NCI-H2171 (cell line): ENCODE measurements at regions not wholly inside any gene's neighbourhood (a gene's known extent, or its start where the extent isn't known, plus 50 kb on each side); places are given as distances from the start of the nearest gene placed in this dataset.
A peak's percentile ranks its signal among the peaks of the same experiment; 100 is the strongest.
"Not testable (repeated sequence)": the region's sequence is repeated elsewhere in the genome, so short reads cannot be mapped to it uniquely, and the experiment has no call there.

Source experiments
- DNase-seq: peaks from one replicate; lab custom pipeline; 2025; lab: John Stamatoyannopoulos, UW

DNA sequence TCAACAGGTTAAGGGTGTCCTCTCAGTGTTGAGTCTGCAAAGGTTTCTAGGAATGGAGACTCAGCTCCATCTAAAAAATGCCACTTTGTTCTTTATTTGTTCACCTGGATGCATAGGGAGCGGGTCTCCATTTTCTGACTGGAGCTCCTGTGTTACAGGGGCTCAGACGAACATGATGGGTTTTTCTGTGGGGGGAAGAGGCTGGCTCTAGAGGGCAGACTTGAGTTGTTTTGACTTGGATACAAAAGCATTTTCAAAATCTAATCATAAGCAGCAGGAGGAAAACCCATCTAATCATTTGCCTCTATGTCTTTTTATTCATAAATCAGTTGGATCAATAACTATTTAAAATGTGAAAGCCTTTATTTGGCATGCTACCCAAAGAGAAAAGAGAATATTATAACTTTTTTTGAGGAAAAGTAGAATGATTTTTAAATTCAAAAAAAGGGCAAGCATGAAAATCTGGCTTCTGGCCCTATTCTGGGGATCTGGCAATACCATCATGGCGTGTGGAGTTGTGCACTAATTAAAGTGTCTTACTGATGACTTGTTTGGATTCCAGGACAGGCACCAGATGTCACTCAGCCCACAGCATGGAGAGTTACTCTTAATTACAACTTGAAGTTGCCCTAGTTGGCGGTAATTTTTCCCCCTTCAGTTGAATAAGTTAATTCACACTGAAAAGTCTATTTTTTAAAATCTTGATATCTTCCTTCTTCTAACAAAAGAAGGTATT lies 594.9 kb downstream of the REEP3 start:
- DNase-seq = no peak

GRCh38 chr10:64116707-64117106 lies 595.5 kb downstream of the REEP3 start:
- DNase-seq = no peak

DNA sequence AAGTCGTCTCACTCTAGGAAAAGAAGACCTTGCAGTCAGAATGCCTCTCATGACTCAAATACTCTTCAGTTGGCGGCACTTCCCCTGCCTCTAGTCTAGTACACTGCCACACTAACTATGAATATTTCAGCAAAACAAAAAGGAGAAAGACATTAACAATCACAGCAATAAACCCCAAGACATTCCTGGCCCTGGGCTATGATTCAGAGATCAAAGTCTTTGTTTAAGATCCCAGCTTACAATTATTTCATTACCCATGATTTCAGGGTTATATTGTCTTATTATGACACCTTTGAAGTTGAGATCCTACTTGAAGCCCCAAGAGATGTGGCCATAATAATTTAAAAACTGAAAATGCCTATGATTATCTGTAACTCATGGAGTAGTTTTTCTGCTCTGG lies 597.5 kb downstream of the REEP3 start:
- no peak for DNase-seq

DNA sequence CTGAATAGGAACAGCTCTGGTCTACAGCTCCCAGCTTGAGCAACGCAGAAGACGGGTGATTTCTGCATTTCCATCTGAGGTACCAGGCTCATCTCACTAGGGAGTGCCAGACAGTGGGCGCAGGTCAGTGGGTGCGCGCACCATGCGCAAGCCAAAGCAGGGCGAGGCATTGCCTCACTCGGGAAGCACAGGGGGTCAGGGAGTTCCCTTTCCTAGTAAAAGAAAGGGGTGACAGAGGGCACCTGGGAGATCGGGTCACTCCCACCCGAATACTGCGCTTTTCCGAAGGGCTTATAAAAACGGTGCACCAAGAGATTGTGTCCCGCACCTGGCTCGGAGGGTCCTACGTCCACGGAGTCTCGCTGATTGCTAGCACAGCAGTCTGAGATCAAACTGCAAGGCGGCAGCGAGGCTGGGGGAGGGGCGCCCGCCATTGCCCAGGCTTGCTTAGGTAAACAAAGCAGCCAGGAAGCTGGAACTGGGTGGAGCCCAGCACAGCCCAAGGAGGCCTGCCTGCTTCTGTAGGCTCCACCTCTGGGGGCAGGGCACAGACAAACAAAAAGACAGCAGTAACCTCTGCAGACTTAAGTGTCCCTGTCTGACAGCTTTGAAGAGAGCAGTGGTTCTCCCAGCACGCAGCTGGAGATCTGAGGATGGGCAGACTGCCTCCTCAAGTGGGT lies 599.2 kb downstream of the REEP3 start:
- peak; percentile 3 for DNase-seq

DNA sequence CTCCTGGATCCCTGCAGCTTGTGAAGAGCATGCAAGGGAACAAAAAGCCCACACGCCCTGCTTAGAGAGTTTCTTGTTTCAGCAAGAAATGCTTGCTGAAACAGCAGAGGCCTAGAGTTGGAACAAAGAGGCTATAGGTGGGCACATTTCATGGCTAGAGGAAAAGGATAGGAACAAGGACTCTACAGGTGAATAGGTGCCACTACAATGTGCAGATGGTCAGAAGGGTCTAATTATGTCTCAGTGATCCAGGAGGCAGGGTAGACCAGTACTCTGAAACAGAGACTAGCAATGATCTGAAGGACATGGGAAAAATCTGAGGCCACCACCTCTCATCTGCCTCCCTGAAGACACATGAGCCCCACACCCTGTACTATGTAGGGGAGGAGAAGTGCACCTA lies 609.0 kb downstream of the REEP3 start:
- DNase-seq = no peak

DNA sequence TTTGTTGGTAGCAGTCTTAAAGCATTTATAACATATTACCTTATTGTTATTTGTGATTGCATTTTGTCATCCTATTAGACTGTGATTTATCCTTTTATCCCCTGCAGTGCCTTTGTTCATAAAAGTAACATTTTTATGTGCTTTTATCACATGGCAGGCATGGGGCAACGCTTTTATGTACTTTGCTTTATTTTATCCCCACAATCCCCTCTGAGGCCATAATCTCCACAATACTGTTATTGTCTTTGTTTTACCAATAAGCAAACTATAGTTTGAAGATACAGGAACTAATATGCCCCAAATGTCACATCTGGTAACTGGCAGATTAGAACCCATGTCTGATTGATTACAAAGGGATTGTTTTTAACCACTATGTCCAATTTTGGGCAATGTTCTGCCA lies 613.5 kb downstream of the REEP3 start:
- no peak for DNase-seq

DNA sequence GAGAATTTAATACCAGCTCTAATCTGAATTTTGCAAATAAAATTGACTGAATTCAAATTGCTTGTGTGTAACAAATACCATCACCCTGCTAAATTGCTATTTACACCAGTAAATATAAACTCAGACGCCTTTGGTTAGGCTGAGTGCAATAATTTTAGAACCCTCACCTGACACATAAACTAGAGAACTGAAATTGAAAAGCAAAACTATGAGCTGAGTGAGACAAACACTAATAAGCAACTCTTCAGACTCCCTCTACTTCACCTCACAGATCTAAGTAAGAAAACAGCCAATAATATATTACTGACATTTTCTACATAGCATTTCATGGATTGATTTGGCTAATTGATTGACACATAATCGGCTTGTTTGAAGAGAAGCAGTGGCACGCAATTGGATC lies 621.2 kb downstream of the REEP3 start:
- DNase-seq = no peak

DNA sequence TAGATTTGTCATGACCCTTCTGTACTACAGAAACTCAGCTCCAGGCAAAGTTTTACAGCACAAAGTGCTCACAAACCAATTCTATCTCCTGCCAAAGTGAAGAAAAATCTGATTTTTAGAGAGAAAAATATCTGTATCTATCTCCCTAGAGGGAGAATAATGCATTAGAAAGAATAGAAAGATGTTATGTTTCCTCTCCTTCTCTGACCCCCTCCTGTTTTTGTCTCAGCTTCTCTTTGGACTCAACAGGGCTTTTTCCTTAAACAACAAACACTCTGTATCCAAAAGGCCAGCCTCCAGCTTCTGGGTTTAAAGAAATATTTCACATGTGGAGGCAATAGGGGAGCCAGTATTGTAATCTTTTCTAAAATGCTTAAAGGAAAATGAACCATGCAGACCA lies 627.4 kb downstream of the REEP3 start:
- no peak for DNase-seq

DNA sequence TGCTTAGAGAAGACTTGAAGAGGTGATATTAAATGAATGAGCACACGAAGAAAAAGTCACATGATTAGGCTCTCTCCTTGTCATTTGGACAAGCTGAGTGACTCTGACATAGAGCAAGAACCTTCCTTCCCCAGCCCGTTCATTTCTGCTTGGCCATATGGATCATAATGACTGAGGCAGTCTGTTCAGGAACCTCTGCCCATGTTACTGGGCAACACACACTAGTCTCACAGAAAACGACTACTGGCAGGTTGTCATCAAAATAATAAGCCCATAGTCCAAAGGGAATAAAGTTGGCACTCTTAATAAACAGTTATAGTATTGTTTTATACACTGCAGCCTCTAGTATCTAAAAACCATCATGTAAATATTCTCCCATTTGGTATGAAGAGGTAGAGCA lies 635.0 kb downstream of the REEP3 start:
- no peak for DNase-seq

- DNase-seq = no peak
Measured at GRCh38 chr10:64158551-64158950, 637.4 kb downstream of the REEP3 start.

DNA sequence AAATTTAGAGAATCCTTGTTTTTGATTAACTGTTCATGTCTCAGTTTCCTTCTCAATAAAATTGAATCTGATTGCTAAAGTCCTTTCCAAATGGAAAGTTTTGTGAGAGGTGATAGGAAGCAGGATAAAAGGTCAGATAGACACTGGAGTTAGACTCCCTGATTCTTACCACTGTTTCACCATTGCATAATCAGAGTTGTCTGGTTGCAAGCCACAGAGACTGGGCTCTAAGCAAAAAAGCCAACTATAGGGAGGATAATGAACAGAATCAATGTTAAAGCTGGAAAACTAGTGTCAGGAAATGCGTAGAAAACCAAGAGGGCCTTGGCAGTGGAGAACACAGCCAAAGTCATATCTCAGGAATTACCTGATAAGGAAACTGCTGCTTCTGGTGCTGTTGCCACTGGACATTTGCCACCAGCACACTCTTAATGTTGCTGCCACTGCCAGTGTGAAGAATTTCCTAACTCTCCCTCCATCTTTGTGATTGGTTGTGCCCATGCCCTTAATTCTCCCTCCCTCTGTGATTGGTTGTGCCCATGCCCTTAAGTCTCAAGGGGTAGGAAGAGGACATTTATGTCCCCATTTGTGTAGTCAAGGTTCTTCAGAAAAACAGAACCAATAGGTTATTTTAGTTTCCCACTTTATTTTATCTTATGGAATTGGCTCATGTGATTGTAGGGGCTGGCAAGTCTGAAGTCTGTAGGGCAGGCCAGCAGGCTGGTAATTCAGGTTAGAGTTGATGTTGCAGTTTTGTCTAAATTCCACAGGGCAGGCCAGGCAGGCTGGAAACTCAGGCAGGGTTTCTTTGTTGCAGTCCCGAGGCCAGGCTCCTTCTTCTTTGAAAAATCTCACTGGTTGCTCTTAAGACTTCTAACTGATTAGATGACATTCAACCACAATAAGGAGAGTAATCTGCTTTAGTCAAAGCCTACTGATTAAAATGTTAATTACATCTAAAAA lies 639.0 kb downstream of the REEP3 start:
- no peak for DNase-seq

- DNase-seq = no peak
Measured at GRCh38 chr10:64170791-64171190, 649.6 kb downstream of the REEP3 start.

- no peak for DNase-seq
Measured at GRCh38 chr10:64173826-64174225, 652.6 kb downstream of the REEP3 start.

DNA sequence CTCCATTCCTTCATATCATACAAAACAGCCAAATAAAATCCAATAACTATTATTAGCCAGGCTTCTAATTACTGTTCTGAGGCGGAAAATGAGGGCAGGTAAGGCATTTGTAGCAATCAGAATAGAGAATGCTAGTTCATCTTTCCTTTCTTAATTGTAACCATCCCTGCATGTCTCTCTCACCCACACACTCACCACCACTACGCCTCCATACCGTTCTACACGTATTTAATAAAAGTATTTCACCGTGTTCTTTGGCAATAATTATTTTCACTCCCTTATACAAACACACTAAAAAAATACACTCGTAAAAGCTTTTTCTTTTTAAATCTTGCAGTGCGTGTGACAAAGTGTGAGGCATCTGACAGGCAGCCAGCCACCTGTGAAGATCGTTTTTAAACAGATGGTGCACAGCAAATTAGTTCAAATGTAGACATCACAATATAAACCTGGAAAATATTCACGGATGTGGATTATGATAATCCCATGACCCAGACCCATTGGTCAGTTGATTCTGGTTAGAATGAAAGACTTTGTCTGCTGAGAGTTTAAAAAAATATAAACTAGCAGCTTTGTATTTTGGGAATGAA lies 653.6 kb downstream of the REEP3 start:
- DNase-seq = no peak

- DNase-seq = no peak
Measured at GRCh38 chr10:64175271-64175962, 654.2 kb downstream of the REEP3 start.

GRCh38 chr10:64182671-64183070 lies 661.5 kb downstream of the REEP3 start:
- no peak for DNase-seq

DNA sequence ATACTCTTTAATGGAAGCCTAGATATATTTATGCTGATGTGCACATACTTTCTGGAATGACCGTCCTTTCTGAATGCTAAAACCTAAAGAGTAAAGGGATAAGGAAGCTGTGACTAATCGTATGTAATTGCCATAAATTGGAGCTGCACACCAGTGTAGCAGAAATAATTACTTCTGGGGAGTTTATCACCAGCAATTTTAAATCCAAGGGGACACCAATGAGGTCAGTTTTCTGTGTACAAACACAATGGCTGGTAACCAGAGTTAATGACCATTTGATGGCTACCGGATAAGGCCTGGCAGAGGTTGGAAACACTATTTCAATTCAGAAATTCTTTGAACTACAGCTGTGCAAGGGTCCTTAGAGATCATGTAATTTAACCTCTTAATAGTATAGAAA lies 670.1 kb downstream of the REEP3 start:
- no peak for DNase-seq

- DNase-seq = no peak
Measured at GRCh38 chr10:64196638-64197315, 675.6 kb downstream of the REEP3 start.

DNA sequence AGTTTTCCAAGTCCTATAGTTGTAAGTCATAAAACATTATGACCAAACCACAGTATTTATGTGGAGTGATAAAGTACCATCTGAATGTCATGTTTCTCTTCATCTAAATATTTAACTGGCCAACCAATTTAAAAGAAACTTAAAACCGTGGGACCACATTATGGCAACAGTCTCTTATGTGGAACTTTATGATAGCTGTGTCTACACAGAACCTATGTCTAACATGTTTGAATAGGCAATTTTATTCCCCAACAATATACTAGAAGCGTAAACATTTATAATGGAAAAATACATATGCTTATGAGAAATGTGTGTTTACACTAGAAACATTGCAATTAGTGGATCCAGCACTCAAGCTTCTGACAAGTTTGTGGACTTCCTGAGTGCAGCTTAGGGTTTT lies 680.7 kb downstream of the REEP3 start:
- no peak for DNase-seq

DNA sequence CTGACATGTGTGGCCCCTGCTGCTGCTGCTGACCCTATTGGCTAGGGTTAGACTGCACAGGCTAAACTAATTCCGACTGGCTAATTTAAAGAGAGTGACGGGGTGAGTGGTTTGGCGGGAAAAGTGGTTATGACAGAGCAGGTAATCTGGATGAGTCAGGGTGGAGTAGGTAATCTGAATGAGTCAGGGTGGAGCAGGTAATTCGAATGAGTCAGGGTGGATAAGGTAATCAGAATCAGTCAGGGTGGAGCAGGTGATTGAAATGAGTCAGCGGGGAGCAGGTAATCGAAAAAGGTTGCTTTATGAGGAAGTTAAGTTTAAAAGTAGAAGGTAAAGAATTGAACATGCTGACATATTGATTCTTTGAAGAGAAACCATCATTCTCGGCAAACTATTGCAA lies 683.3 kb downstream of the REEP3 start:
- not testable (repeated sequence) for DNase-seq

GRCh38 chr10:64206409-64206808 lies 685.2 kb downstream of the REEP3 start:
- DNase-seq = no peak
